PC-9 (cell line): ENCODE measurements at regions not wholly inside any gene's neighbourhood (a gene's known extent, or its start where the extent isn't known, plus 50 kb on each side); places are given as distances from the start of the nearest gene placed in this dataset.

Experiments
- CTCF ChIP-seq: fragments of 200-600 bp; sonication (generic); conservative IDR thresholded peaks from 2 replicates; pipeline ENCODE4 v1.6.1; 2017; ENCODE audit warnings: mixed run types, antibody characterized with exemption, mild to moderate bottlenecking, moderate library complexity
- EZH2 ChIP-seq: fragments of 200-600 bp; sonication (generic); IDR thresholded peaks from 2 replicates; pipeline ENCODE4 v1.8.0; 2017; ENCODE audit warnings: antibody characterized with exemption, low read depth

GRCh38 chr3:22899441-22899840 lies 303.7 kb upstream of the UBE2E2 start:
- TF ChIP-seq CTCF (no peak), EZH2 (no peak)
